H1 (cell line): ENCODE measurements at regions not wholly inside any gene's neighbourhood (a gene's known extent, or its start where the extent isn't known, plus 50 kb on each side); places are given as distances from the start of the nearest gene placed in this dataset.

Experiments used
- KDM5A ChIP-seq: fragments of 200-600 bp; IDR thresholded peaks from 2 replicates; pipeline ENCODE4 v1.7.1; 2012; ENCODE audit warnings: mild to moderate bottlenecking, low read length, inconsistent platforms, mixed read lengths
- TF ChIP-seq, protein P1 (sequence below): fragments of 300-600 bp; sonication (generic); IDR thresholded peaks from 2 replicates; pipeline ENCODE4 v1.7.1; 2012; ENCODE audit warnings: low read length, moderate library complexity, mild to moderate bottlenecking, inconsistent platforms; ENCODE audit not compliant: insufficient replicate concordance

DNA sequence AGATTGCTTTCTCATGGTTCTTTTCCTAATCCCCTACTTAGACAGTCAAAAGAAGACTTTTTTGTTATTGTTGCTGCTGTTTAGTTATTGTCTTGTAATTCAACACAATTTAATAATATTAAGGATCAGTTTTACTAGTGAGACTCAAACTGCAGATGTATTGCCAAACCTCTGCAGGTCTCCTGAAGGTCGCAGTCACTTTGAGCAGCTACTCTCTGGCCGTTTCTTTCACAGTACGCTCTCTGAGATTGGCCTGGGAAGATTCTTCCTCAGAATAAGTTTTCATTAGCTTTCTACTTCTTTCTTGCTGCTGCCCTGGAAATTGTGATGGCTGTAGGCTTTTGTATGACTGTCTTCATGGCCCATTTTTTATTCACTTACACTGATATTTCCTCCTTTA, 930.8 kb downstream of the QKI start (continued):
- TF ChIP-seq, protein P1, sequence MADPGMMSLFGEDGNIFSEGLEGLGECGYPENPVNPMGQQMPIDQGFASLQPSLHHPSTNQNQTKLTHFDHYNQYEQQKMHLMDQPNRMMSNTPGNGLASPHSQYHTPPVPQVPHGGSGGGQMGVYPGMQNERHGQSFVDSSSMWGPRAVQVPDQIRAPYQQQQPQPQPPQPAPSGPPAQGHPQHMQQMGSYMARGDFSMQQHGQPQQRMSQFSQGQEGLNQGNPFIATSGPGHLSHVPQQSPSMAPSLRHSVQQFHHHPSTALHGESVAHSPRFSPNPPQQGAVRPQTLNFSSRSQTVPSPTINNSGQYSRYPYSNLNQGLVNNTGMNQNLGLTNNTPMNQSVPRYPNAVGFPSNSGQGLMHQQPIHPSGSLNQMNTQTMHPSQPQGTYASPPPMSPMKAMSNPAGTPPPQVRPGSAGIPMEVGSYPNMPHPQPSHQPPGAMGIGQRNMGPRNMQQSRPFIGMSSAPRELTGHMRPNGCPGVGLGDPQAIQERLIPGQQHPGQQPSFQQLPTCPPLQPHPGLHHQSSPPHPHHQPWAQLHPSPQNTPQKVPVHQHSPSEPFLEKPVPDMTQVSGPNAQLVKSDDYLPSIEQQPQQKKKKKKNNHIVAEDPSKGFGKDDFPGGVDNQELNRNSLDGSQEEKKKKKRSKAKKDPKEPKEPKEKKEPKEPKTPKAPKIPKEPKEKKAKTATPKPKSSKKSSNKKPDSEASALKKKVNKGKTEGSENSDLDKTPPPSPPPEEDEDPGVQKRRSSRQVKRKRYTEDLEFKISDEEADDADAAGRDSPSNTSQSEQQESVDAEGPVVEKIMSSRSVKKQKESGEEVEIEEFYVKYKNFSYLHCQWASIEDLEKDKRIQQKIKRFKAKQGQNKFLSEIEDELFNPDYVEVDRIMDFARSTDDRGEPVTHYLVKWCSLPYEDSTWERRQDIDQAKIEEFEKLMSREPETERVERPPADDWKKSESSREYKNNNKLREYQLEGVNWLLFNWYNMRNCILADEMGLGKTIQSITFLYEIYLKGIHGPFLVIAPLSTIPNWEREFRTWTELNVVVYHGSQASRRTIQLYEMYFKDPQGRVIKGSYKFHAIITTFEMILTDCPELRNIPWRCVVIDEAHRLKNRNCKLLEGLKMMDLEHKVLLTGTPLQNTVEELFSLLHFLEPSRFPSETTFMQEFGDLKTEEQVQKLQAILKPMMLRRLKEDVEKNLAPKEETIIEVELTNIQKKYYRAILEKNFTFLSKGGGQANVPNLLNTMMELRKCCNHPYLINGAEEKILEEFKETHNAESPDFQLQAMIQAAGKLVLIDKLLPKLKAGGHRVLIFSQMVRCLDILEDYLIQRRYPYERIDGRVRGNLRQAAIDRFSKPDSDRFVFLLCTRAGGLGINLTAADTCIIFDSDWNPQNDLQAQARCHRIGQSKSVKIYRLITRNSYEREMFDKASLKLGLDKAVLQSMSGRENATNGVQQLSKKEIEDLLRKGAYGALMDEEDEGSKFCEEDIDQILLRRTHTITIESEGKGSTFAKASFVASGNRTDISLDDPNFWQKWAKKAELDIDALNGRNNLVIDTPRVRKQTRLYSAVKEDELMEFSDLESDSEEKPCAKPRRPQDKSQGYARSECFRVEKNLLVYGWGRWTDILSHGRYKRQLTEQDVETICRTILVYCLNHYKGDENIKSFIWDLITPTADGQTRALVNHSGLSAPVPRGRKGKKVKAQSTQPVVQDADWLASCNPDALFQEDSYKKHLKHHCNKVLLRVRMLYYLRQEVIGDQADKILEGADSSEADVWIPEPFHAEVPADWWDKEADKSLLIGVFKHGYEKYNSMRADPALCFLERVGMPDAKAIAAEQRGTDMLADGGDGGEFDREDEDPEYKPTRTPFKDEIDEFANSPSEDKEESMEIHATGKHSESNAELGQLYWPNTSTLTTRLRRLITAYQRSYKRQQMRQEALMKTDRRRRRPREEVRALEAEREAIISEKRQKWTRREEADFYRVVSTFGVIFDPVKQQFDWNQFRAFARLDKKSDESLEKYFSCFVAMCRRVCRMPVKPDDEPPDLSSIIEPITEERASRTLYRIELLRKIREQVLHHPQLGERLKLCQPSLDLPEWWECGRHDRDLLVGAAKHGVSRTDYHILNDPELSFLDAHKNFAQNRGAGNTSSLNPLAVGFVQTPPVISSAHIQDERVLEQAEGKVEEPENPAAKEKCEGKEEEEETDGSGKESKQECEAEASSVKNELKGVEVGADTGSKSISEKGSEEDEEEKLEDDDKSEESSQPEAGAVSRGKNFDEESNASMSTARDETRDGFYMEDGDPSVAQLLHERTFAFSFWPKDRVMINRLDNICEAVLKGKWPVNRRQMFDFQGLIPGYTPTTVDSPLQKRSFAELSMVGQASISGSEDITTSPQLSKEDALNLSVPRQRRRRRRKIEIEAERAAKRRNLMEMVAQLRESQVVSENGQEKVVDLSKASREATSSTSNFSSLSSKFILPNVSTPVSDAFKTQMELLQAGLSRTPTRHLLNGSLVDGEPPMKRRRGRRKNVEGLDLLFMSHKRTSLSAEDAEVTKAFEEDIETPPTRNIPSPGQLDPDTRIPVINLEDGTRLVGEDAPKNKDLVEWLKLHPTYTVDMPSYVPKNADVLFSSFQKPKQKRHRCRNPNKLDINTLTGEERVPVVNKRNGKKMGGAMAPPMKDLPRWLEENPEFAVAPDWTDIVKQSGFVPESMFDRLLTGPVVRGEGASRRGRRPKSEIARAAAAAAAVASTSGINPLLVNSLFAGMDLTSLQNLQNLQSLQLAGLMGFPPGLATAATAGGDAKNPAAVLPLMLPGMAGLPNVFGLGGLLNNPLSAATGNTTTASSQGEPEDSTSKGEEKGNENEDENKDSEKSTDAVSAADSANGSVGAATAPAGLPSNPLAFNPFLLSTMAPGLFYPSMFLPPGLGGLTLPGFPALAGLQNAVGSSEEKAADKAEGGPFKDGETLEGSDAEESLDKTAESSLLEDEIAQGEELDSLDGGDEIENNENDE = peak; percentile 78
- TF ChIP-seq KDM5A = no peak
- TF ChIP-seq, all 59 proteins: peak for 1
